ENCODE measurements at regions not wholly inside any gene's neighbourhood (a gene's known extent, or its start where the extent isn't known, plus 50 kb on each side); places are given as distances from the start of the nearest gene placed in this dataset.

DNA sequence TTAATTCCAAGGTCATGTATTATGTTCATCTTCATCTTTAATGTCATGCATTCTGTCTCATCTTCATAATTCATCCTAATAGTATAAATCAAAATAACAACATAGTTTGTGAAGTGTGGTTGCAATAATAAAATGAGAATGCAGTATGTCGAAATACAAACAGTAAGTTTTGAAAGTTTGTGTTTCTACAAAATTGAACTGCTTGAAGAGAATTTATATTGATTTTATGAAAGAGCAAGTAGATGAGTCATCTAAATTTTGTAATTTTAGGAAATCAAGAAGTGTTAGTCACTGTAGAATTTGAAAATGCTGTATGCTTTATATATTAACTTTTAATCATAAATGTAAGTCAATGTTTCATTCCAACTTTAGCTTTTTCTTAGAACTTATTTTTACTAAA is 190.5 kb upstream of the PPP1R3A start:
- intact Hi-C loops (cut with micrococcal nuclease), result no loop called here

DNA sequence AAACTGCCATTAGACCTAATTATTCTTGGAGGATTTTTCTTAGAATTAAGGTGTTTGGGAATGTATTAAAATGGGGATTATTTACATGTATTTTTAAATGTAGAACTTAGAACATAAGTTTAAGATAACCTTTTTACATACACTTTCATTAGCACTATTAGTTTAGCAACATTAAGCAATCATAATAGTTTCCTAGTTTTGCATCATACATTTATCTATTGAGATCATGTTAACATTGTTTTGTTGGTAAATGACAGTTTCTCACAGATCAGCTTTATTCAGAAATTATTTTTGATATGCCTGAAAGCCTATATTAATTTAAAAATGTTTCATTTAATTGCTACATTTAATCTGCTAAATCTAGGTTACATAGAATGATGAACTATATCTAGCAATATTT is 189.7 kb upstream of the PPP1R3A start:
- no peaks in the 10 kb centered on the region for H3K27me3 ChIP-seq (ENCODE audit: control insufficient read depth in 2 of 2, insufficient read depth in 2 of 2, low read length in 2 of 2)
- H3K4me3 ChIP-seq (replicated peaks in 1 of 3; ENCODE audit: low read depth in 2 of 3, low read length in 3 of 3), result no peak overlapping the region
- no peak for TF ChIP-seq CTCF (IDR thresholded peaks at IDR 0.05)
- no peak for DNase-seq
- Mint-ChIP-seq H3K4me1 (peaks cover 4% of the 10 kb centered on the region), H3K27me3 (ENCODE audit: low read depth in 3 of 3) (peaks cover 0 to 3% (median 0%) of the 10 kb centered on the region in 3 donors), H3K36me3 (no peaks in the 10 kb centered on the region), H3K9me3 (peaks cover 0 to 2% (median 0%) of the 10 kb centered on the region in 7 donors), H3K27ac (no peak overlapping the region), H3K4me3 (no peak overlapping the region)
- H3K9me3 ChIP-seq (replicated peaks in 1 of 2; ENCODE audit: control insufficient read depth in 1 of 2, insufficient read depth in 1 of 2, low read length in 2 of 2), result no peaks in the 10 kb centered on the region
- H3K9ac ChIP-seq (ENCODE audit: insufficient read depth, low read length, poor library complexity, severe bottlenecking), result no peak overlapping the region
- H3K4me1 ChIP-seq (ENCODE audit: control insufficient read depth in 1 of 2, insufficient read depth in 2 of 2, low read length in 2 of 2), result no peaks in the 10 kb centered on the region
- H2AFZ ChIP-seq (ENCODE audit: insufficient read depth, low read depth, low read length, poor library complexity, severe bottlenecking), result no peak overlapping the region
- no peak overlapping the region for H3K27ac ChIP-seq (ENCODE audit: low read depth in 1 of 2, low read length in 2 of 2)
- intact Hi-C loops (cut with micrococcal nuclease), result no loop called here
- H3K79me2 ChIP-seq (ENCODE audit: insufficient read depth, low read length), result no peaks in the 10 kb centered on the region
- H4K20me1 ChIP-seq (ENCODE audit: insufficient read depth, low read length), result no peaks in the 10 kb centered on the region
- H3K4me2 ChIP-seq (replicated peaks; ENCODE audit: extremely low read depth, low read length, poor library complexity, severe bottlenecking), result no peak overlapping the region
- no peaks in the 10 kb centered on the region for H3K36me3 ChIP-seq (replicated peaks in 1 of 2; ENCODE audit: control insufficient read depth in 1 of 2, insufficient read depth in 2 of 2, low read length in 2 of 2)

More for the DNA sequence above, 190.5 kb upstream of the PPP1R3A start:
- no peaks in the 10 kb centered on the region for H3K36me3 Mint-ChIP-seq
- Histone ChIP-seq H3K9ac (ENCODE audit: insufficient read depth, low read length, poor library complexity, severe bottlenecking) (no peak overlapping the region), H2AFZ (ENCODE audit: insufficient read depth, low read depth, low read length, poor library complexity, severe bottlenecking) (no peak overlapping the region), H3K79me2 (ENCODE audit: insufficient read depth, low read length) (no peaks in the 10 kb centered on the region), H3K4me1 (ENCODE audit: control insufficient read depth in 1 of 2, insufficient read depth in 2 of 2, low read length in 2 of 2) (no peaks in the 10 kb centered on the region), H3K4me3 (replicated peaks in 1 of 3; ENCODE audit: low read depth in 2 of 3, low read length in 3 of 3) (no peak overlapping the region), H3K4me2 (replicated peaks; ENCODE audit: extremely low read depth, low read length, poor library complexity, severe bottlenecking) (no peak overlapping the region), H3K27me3 (ENCODE audit: control insufficient read depth in 2 of 2, insufficient read depth in 2 of 2, low read length in 2 of 2) (no peaks in the 10 kb centered on the region), H3K9me3 (replicated peaks in 1 of 2; ENCODE audit: control insufficient read depth in 1 of 2, insufficient read depth in 1 of 2, low read length in 2 of 2) (no peaks in the 10 kb centered on the region), H3K27ac (ENCODE audit: low read depth in 1 of 2, low read length in 2 of 2) (no peak overlapping the region), H3K36me3 (replicated peaks in 1 of 2; ENCODE audit: control insufficient read depth in 1 of 2, insufficient read depth in 2 of 2, low read length in 2 of 2) (no peaks in the 10 kb centered on the region), H4K20me1 (ENCODE audit: insufficient read depth, low read length) (no peaks in the 10 kb centered on the region)
- H3K27me3 Mint-ChIP-seq (ENCODE audit: low read depth in 3 of 3), result peaks cover 0 to 3% (median 0%) of the 10 kb centered on the region in 3 donors
- H3K4me3 Mint-ChIP-seq, result no peak overlapping the region
- peaks cover 4% of the 10 kb centered on the region for H3K4me1 Mint-ChIP-seq
- no CpG with 5 or more reads among the region's 1 CpG for WGBS (ENCODE audit: insufficient coverage)
- no peak for TF ChIP-seq CTCF (IDR thresholded peaks at IDR 0.05)
- no peak for DNase-seq
- H3K27ac Mint-ChIP-seq, result no peak overlapping the region
- peaks cover 0 to 2% (median 0%) of the 10 kb centered on the region in 7 donors for H3K9me3 Mint-ChIP-seq
